PC-3 (cell line): ENCODE measurements at regions not wholly inside any gene's neighbourhood (a gene's known extent, or its start where the extent isn't known, plus 50 kb on each side); places are given as distances from the start of the nearest gene placed in this dataset.

ENCODE experiments used
- EZH2phosphoT487 ChIP-seq: fragments of 300-600 bp; sonication (generic); IDR thresholded peaks from 2 replicates; pipeline ENCODE4 v1.6.1; 2018; ENCODE audit warnings: mild to moderate bottlenecking, antibody characterized with exemption, low read length, borderline replicate concordance
- TF ChIP-seq, protein P1 (sequence below): fragments of 300-600 bp; sonication (generic); conservative IDR thresholded peaks from 2 replicates; pipeline ENCODE4 v1.5.1; 2017; ENCODE audit warnings: antibody characterized with exemption, low read depth, mild to moderate bottlenecking, low read length

DNA sequence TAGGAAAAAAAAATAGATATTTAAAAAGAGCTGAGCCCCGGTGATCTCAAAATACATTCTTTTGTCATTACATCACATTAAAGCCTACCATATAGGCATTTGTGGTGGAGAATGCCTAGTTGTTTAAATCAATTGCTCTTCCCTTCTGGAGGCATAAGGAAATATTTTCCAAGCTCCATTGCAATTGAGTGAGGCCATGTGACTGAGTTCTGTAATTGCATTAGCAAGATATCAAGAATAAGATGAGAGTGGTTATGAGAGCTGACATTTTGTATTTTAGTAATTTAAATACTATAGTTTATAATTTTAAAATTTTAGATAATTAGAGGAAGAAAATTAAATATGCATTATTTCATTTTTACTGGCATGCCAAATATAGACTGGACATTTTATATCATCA is 1195.9 kb downstream of the DTWD2 start:
- TF ChIP-seq, protein P1, sequence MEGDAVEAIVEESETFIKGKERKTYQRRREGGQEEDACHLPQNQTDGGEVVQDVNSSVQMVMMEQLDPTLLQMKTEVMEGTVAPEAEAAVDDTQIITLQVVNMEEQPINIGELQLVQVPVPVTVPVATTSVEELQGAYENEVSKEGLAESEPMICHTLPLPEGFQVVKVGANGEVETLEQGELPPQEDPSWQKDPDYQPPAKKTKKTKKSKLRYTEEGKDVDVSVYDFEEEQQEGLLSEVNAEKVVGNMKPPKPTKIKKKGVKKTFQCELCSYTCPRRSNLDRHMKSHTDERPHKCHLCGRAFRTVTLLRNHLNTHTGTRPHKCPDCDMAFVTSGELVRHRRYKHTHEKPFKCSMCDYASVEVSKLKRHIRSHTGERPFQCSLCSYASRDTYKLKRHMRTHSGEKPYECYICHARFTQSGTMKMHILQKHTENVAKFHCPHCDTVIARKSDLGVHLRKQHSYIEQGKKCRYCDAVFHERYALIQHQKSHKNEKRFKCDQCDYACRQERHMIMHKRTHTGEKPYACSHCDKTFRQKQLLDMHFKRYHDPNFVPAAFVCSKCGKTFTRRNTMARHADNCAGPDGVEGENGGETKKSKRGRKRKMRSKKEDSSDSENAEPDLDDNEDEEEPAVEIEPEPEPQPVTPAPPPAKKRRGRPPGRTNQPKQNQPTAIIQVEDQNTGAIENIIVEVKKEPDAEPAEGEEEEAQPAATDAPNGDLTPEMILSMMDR: no peak
- TF ChIP-seq EZH2phosphoT487: no peak
